ENCODE measurements at regions not wholly inside any gene's neighbourhood (a gene's known extent, or its start where the extent isn't known, plus 50 kb on each side); places are given as distances from the start of the nearest gene placed in this dataset.
A peak's percentile ranks its signal among the peaks of the same experiment; 100 is the strongest.

DNA sequence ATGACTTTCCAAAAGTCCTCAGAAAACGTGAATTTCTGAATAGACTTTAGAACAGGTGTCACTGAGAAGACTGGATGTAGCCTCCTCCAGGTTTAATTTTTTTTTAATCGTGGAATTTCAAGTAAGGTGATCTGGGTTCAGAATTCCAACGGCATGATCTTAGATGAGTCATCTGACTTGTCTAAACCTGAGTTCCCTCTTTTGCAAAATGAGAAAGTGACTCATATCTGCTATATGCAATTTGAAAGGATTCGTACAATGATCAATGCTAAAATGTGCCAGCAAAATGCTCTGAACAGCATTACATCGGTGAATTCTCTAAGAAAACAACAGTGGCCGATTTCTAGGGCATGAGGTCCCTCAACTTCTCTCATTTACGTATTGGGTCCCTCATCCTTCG is 69.1 kb upstream of the ZNF516 start:
- no peaks in the 10 kb centered on the region for H3K27me3 ChIP-seq (ENCODE audit: insufficient read depth, low read length)
- H3K4me2 ChIP-seq (ENCODE audit: low read length), result peak overlapping the region; percentile 78
- H2AFZ ChIP-seq (ENCODE audit: low read depth, low read length), result peak overlapping the region; percentile 52
- peaks cover 15% of the 10 kb centered on the region for H3K4me1 ChIP-seq (ENCODE audit: insufficient read depth, low read length)
- FAIRE-seq (peak; percentile 47), DNase-seq (ENCODE audit: low read depth) (peak; percentile 84)
- no peaks in the 10 kb centered on the region for H4K20me1 ChIP-seq (ENCODE audit: insufficient read depth, low read length)
- no peak overlapping the region for H3K4me3 Mint-ChIP-seq (ENCODE audit: unreplicated experiment)
- TF ChIP-seq CTCF (IDR thresholded peaks at IDR 0.05; ENCODE audit: insufficient read depth, low read depth, low read length) (no peak), EZH2 (IDR thresholded peaks at IDR 0.05; ENCODE audit: insufficient read depth, low read length) (no peak)
- H3K4me1 Mint-ChIP-seq (ENCODE audit: low read depth, unreplicated experiment), result peaks cover 11% of the 10 kb centered on the region
- no peak overlapping the region for H3K27ac Mint-ChIP-seq (ENCODE audit: unreplicated experiment)
- H3K36me3 ChIP-seq (ENCODE audit: insufficient read depth, low read length), result no peaks in the 10 kb centered on the region
- H3K36me3 Mint-ChIP-seq (ENCODE audit: low read depth, unreplicated experiment), result no peaks in the 10 kb centered on the region
- H3K9me3 ChIP-seq (ENCODE audit: insufficient read depth, low read depth, low read length), result no peaks in the 10 kb centered on the region
- no peaks in the 10 kb centered on the region for H3K79me2 ChIP-seq (ENCODE audit: insufficient read depth, low read length)
- peak overlapping the region; percentile 46 for H3K9ac ChIP-seq (ENCODE audit: low read length)
- H3K27ac ChIP-seq (ENCODE audit: low read depth, low read length), result peak overlapping the region; percentile 78
- H3K4me3 ChIP-seq (ENCODE audit: insufficient read depth, low read depth, low read length), result peak overlapping the region; percentile 49
- H3K9me3 Mint-ChIP-seq (ENCODE audit: unreplicated experiment), result no peaks in the 10 kb centered on the region
- H3K27me3 Mint-ChIP-seq (ENCODE audit: low read depth, unreplicated experiment), result peaks cover 4% of the 10 kb centered on the region

GRCh38 chr18:76562286-76563122 is 67.5 kb upstream of the ZNF516 start:
- Mint-ChIP-seq H3K36me3 (ENCODE audit: low read depth, unreplicated experiment) (no peaks in the 10 kb centered on the region), H3K27me3 (ENCODE audit: low read depth, unreplicated experiment) (no peaks in the 10 kb centered on the region), H3K4me1 (ENCODE audit: low read depth, unreplicated experiment) (peaks cover 13% of the 10 kb centered on the region), H3K4me3 (ENCODE audit: unreplicated experiment) (no peak overlapping the region), H3K27ac (ENCODE audit: unreplicated experiment) (peak overlapping the region; percentile 58), H3K9me3 (ENCODE audit: unreplicated experiment) (no peaks in the 10 kb centered on the region)
- H2AFZ ChIP-seq (ENCODE audit: low read depth, low read length), result no peak overlapping the region
- H3K4me3 ChIP-seq (ENCODE audit: insufficient read depth, low read depth, low read length), result no peak overlapping the region
- H3K9ac ChIP-seq (ENCODE audit: low read length), result no peak overlapping the region
- H3K79me2 ChIP-seq (ENCODE audit: insufficient read depth, low read length), result no peaks in the 10 kb centered on the region
- H3K27ac ChIP-seq (ENCODE audit: low read depth, low read length), result no peak overlapping the region
- no peak for DNase-seq (ENCODE audit: low read depth)
- TF ChIP-seq EZH2 (IDR thresholded peaks at IDR 0.05; ENCODE audit: insufficient read depth, low read length) (no peak), CTCF (IDR thresholded peaks at IDR 0.05; ENCODE audit: insufficient read depth, low read depth, low read length) (no peak)
- no peaks in the 10 kb centered on the region for H3K9me3 ChIP-seq (ENCODE audit: insufficient read depth, low read depth, low read length)
- no peaks in the 10 kb centered on the region for H4K20me1 ChIP-seq (ENCODE audit: insufficient read depth, low read length)
- no peak overlapping the region for H3K4me2 ChIP-seq (ENCODE audit: low read length)
- H3K36me3 ChIP-seq (ENCODE audit: insufficient read depth, low read length), result no peaks in the 10 kb centered on the region
- H3K4me1 ChIP-seq (ENCODE audit: insufficient read depth, low read length), result peaks cover 15% of the 10 kb centered on the region
- no peaks in the 10 kb centered on the region for H3K27me3 ChIP-seq (ENCODE audit: insufficient read depth, low read length)
- FAIRE-seq, result no peak

Data from astrocyte (in vitro differentiated cells and primary cell).